H54 (cell line): ENCODE measurements at regions not wholly inside any gene's neighbourhood (a gene's known extent, or its start where the extent isn't known, plus 50 kb on each side); places are given as distances from the start of the nearest gene placed in this dataset.
"Not testable (repeated sequence)": the region's sequence is repeated elsewhere in the genome, so short reads cannot be mapped to it uniquely, and the experiment has no call there.

Source experiments
- DNase-seq: peaks from one replicate; pipeline ENCODE4 v3.0.0; 2011; ENCODE audit warnings: low spot score, mixed read lengths; ENCODE audit not compliant: insufficient read length
- FAIRE-seq: peaks from 3 replicates; lab custom pipeline; 2011; peaks lifted over from hg19 to GRCh38; lab: Jason Lieb, UNC
- POLR2A ChIP-seq: IDR thresholded peaks from 2 replicates; pipeline ENCODE4 v1.6.1; 2011; ENCODE audit warnings: low read depth, mild to moderate bottlenecking, low read length

- TF ChIP-seq POLR2A: no peak
- DNase-seq (no peak), FAIRE-seq (no peak)
These were observed 1024.3 kb downstream of the NR2F1-AS1 start for GRCh38 chr5:92556747-92557146.

GRCh38 chr5:92554447-92555085, 1026.5 kb downstream of the NR2F1-AS1 start:
- peak; percentile 76 for FAIRE-seq
- no peak for TF ChIP-seq POLR2A
- no peak for DNase-seq

GRCh38 chr5:92553326-92553725, 1027.7 kb downstream of the NR2F1-AS1 start:
- no peak for FAIRE-seq
- no peak for TF ChIP-seq POLR2A
- DNase-seq: no peak

- FAIRE-seq (peak; percentile 99), DNase-seq (peak; percentile 22)
- TF ChIP-seq POLR2A: no peak
These were observed 1028.5 kb downstream of the NR2F1-AS1 start for GRCh38 chr5:92552206-92553160.

GRCh38 chr5:92548346-92548745, 1032.7 kb downstream of the NR2F1-AS1 start:
- no peak for TF ChIP-seq POLR2A
- FAIRE-seq (no peak), DNase-seq (no peak)

GRCh38 chr5:92544596-92544995, 1036.4 kb downstream of the NR2F1-AS1 start:
- DNase-seq (no peak), FAIRE-seq (no peak)
- TF ChIP-seq POLR2A: no peak

- no peak for TF ChIP-seq POLR2A
- DNase-seq (no peak), FAIRE-seq (no peak)
These were observed 1037.0 kb downstream of the NR2F1-AS1 start for GRCh38 chr5:92544036-92544435.

- no peak for TF ChIP-seq POLR2A
- DNase-seq: no peak
- FAIRE-seq: no peak
These were observed 1037.8 kb downstream of the NR2F1-AS1 start for GRCh38 chr5:92543201-92543600.

- FAIRE-seq: not testable (repeated sequence)
These were observed 1039.0 kb downstream of the NR2F1-AS1 start for GRCh38 chr5:92542017-92542416.

GRCh38 chr5:92527311-92528078, 1053.5 kb downstream of the NR2F1-AS1 start:
- no peak for TF ChIP-seq POLR2A
- DNase-seq: no peak
- FAIRE-seq: no peak

More at GRCh38 chr5:92542017-92542416, 1039.0 kb downstream of the NR2F1-AS1 start:
- DNase-seq: not testable (repeated sequence)

GRCh38 chr5:92525131-92525530, 1055.9 kb downstream of the NR2F1-AS1 start:
- FAIRE-seq: peak; percentile 11
- no peak for TF ChIP-seq POLR2A
- DNase-seq: no peak

- DNase-seq: no peak
- no peak for FAIRE-seq
- no peak for TF ChIP-seq POLR2A
These were observed 1061.0 kb downstream of the NR2F1-AS1 start for GRCh38 chr5:92519811-92520632.
